Motor neuron (in vitro differentiated cells): ENCODE measurements at regions not wholly inside any gene's neighbourhood (a gene's known extent, or its start where the extent isn't known, plus 50 kb on each side); places are given as distances from the start of the nearest gene placed in this dataset.
"Not testable (repeated sequence)": the region's sequence is repeated elsewhere in the genome, so short reads cannot be mapped to it uniquely, and the experiment has no call there.

Experiments used
- ATAC-seq, 8 experiments: fragments of 200-7000 bp; cut with Tn5 transposase; replicated peaks in 6 of 8; 2 replicates each; pipeline ENCODE4 v1.8.0; 2021; ENCODE audit warnings: mild to moderate bottlenecking in 8 of 8, moderate library complexity in 8 of 8
- H3K27ac ChIP-seq, 2 donors: fragments of 250-450 bp; sonication (Bioruptor Pico); 2 replicates each; pipeline ENCODE4 v1.9.0; 2021; ENCODE audit warnings: antibody characterized with exemption in 2 of 2, mild to moderate bottlenecking in 2 of 2, moderate library complexity in 1 of 2
- H3K4me1 ChIP-seq, 2 donors: fragments of 250-450 bp; sonication (Bioruptor Pico); replicated peaks in 1 of 2; 2 replicates each; pipeline ENCODE4 v1.6.1; 2021; ENCODE audit warnings: antibody characterized with exemption in 2 of 2, mild to moderate bottlenecking in 2 of 2, moderate library complexity in 1 of 2
- H3K4me3 ChIP-seq, 5 donors: fragments of 250-450 bp; sonication (Bioruptor Pico); 2 replicates each; pipeline ENCODE4 v1.9.0; 2021; ENCODE audit warnings: antibody characterized with exemption in 5 of 5, mild to moderate bottlenecking in 5 of 5, moderate library complexity in 4 of 5
- WGBS, 10 experiments: fragments of 450-650 bp; shearing (Covaris generic); methylation state at CpG; one replicate each; pipeline ENCODE4 v1.0.0; 2022; 5-methylcytosine and 5-hydroxymethylcytosine counted together
- in situ Hi-C, 9 experiments: fragments of 400-800 bp; cut with MboI; loops; one replicate each; pipeline ENCODE4 v1.15.0; 2021; ENCODE audit warnings: low sequenced_read_pairs in 9 of 9, low pct_unique_long_range_greater_than_20kb in 2 of 9; ENCODE audit not compliant: unreplicated experiment in 9 of 9

GRCh38 chr16:9338510-9338909 lies 247.1 kb downstream of the HAPSTR1 start:
- WGBS, 10 experiments, result 0 to 100% (median 85%) methylated on average over 1 to 3 of the region's 4 CpGs; no CpG with 5 or more reads in 2 of the 10 experiments
- in situ Hi-C loops, result no loop called here
- Histone ChIP-seq H3K4me1 (peaks cover 16 to 35% of the 10 kb centered on the region in 2 donors), H3K27ac (no peak overlapping the region), H3K4me3 (no peak overlapping the region)
- no peak for ATAC-seq

- Histone ChIP-seq H3K27ac (peak overlapping the region; percentile 55 to 62), H3K4me1 (peaks cover 16 to 35% of the 10 kb centered on the region in 2 donors), H3K4me3 (no peak overlapping the region)
- 0 to 67% (median 40%) methylated on average over 1 to 14 of the region's 15 CpGs; no CpG with 5 or more reads in 1 of the 10 experiments for WGBS, 10 experiments
- ATAC-seq, result peak in 5 of 8 experiments; percentile 53 to 82 (median 72)
- in situ Hi-C loops, result no loop called here
Observed at GRCh38 chr16:9340526-9341256, 249.2 kb downstream of the HAPSTR1 start.

DNA sequence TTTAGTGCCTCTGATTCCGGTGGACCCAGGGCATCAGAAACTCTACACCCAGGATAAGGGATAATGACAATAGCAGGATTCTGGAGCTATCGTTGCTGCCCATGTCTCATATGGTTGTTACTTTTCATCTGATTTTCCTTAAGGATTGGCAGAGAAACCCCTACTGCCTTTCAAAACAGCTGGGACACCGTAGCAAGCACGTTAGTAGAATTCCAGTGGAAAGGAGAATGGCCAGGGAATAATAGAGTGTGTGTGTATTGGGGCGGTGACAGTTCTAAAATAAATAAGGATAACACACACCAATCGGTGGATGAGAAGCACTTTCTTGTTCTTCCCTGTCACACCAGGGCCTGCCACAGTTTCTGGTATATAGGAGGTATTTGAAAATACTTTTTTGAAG lies 251.8 kb downstream of the HAPSTR1 start:
- in situ Hi-C loops, result no loop called here
- no peak overlapping the region for H3K4me3 ChIP-seq
- H3K27ac ChIP-seq, result no peak overlapping the region
- 0 to 100% (median 67%) methylated on average over 1 to 6 of the region's 6 CpGs for WGBS, 10 experiments
- peaks cover 8 to 22% of the 10 kb centered on the region in 2 donors for H3K4me1 ChIP-seq
- peak in 1 of 8 experiments; percentile 20 for ATAC-seq

GRCh38 chr16:9344508-9344907 lies 253.1 kb downstream of the HAPSTR1 start:
- 5 to 100% (median 57%) methylated on average over 1 to 4 of the region's 4 CpGs for WGBS, 10 experiments
- in situ Hi-C loops, result no loop called here
- ATAC-seq, result no peak
- Histone ChIP-seq H3K4me1 (peaks cover 8 to 19% of the 10 kb centered on the region in 2 donors), H3K4me3 (no peak overlapping the region), H3K27ac (no peak overlapping the region)

DNA sequence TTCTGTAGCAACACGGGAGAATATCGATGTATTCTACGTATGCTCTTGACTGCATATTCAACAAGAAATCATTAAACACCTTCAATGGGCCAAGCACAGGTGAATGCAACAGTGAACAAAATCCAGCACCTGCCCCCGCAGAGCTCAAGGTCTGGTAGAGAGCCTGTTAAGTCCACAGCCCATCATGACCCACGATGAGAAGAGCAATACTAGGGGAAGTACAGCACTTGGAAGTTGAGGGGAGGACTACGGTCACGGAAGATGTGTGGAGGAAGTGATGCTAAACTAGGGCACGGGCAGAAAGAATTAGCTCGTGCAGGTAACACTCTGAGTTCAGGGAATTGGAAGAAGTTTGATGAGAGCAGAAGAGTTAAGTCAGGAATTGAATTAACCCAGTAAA lies 253.6 kb downstream of the HAPSTR1 start:
- no peak for ATAC-seq
- Histone ChIP-seq H3K4me3 (no peak overlapping the region), H3K4me1 (peaks cover 6 to 14% of the 10 kb centered on the region in 2 donors), H3K27ac (no peak overlapping the region)
- 0 to 100% (median 87%) methylated on average over 1 to 5 of the region's 9 CpGs; no CpG with 5 or more reads in 1 of the 10 experiments for WGBS, 10 experiments
- in situ Hi-C loops, result no loop called here

- in situ Hi-C loops, result no loop called here
- Histone ChIP-seq H3K4me1 (peaks cover 0 to 6% of the 10 kb centered on the region in 2 donors), H3K27ac (no peak overlapping the region), H3K4me3 (no peak overlapping the region)
- 0 to 100% (median 44%) methylated on average over 1 of the region's 1 CpG; no CpG with 5 or more reads in 6 of the 10 experiments for WGBS, 10 experiments
- no peak for ATAC-seq
Observed at GRCh38 chr16:9345880-9346279, 254.4 kb downstream of the HAPSTR1 start.

DNA sequence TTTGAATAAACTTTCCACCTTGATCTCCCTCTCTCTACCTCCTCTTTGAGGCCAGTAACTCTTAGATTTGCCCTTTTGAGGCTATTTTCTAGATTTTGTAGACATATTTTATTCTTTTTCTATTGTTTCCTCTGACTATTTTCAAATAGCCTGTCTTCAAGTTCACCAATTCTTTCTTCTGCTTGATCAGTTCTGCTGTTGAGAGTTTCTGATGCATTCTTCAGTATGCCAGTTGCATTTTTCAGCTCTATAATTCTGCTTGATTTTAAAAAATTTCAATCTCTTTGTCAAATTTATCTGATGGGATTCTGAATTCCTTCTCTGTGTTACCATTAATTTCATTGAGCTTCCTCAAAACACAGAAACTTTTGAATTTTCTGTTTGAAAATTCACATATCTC lies 257.5 kb downstream of the HAPSTR1 start:
- Histone ChIP-seq H3K27ac (no peak overlapping the region), H3K4me1 (no peaks in the 10 kb centered on the region), H3K4me3 (no peak overlapping the region)
- ATAC-seq, result no peak
- in situ Hi-C loops, result no loop called here

GRCh38 chr16:9349373-9349960 lies 258.0 kb downstream of the HAPSTR1 start:
- in situ Hi-C loops, H3K27ac ChIP-seq: not testable (repeated sequence)
- 20 to 100% (median 87%) methylated on average over 1 to 8 of the region's 8 CpGs; no CpG with 5 or more reads in 1 of the 10 experiments for WGBS, 10 experiments

GRCh38 chr16:9350119-9350799 lies 258.8 kb downstream of the HAPSTR1 start:
- ATAC-seq, H3K4me1 ChIP-seq, in situ Hi-C loops, H3K27ac ChIP-seq, H3K4me3 ChIP-seq: not testable (repeated sequence)
- 39 to 82% (median 60%) methylated on average over 1 to 3 of the region's 39 CpGs; no CpG with 5 or more reads in 6 of the 10 experiments for WGBS, 10 experiments

More at GRCh38 chr16:9349373-9349960, 258.0 kb downstream of the HAPSTR1 start:
- not testable (repeated sequence) for ATAC-seq, H3K4me1 ChIP-seq, H3K4me3 ChIP-seq

GRCh38 chr16:9351440-9351839 lies 260.0 kb downstream of the HAPSTR1 start:
- Histone ChIP-seq H3K4me1 (no peaks in the 10 kb centered on the region), H3K27ac (no peak overlapping the region), H3K4me3 (no peak overlapping the region)
- ATAC-seq, result no peak
- 13 to 100% (median 76%) methylated on average over 1 to 4 of the region's 6 CpGs; no CpG with 5 or more reads in 5 of the 10 experiments for WGBS, 10 experiments
- in situ Hi-C loops, result no loop called here

GRCh38 chr16:9351841-9352434 lies 260.5 kb downstream of the HAPSTR1 start:
- H3K27ac ChIP-seq, result no peak overlapping the region
- H3K4me3 ChIP-seq, result no peak overlapping the region
- in situ Hi-C loops, result no loop called here
- ATAC-seq, result no peak
- no peaks in the 10 kb centered on the region for H3K4me1 ChIP-seq
- WGBS, 10 experiments, result 50 to 80% methylated on average over 1 of the region's 1 CpG; no CpG with 5 or more reads in 8 of the 10 experiments

DNA sequence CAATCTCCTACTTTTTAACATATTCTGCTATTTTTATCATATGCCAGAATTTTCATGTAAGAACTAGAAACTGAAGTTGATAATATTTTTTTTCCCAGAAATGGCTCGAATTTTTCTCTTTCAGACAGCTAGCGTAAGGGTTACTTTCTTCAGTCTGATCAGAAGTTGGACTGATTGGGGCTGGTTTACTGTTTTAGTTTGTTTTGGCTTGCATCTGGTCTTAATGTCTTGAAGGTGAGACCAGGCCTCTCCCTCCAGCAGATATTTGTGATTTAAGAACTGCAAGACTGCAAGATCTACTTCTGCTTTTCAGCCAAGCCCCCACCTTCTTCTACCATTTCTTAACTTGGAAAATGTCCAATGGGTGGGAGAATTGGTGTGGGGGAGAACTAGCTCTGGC lies 266.4 kb downstream of the HAPSTR1 start:
- no peak for ATAC-seq
- no peaks in the 10 kb centered on the region for H3K4me1 ChIP-seq
- H3K27ac ChIP-seq, result no peak overlapping the region
- in situ Hi-C loops, result no loop called here
- 25 to 93% (median 69%) methylated on average over 2 of the region's 2 CpGs; no CpG with 5 or more reads in 1 of the 10 experiments for WGBS, 10 experiments
- no peak overlapping the region for H3K4me3 ChIP-seq

GRCh38 chr16:9360075-9360474 lies 268.6 kb downstream of the HAPSTR1 start:
- Histone ChIP-seq H3K4me1 (peaks cover 1% of the 10 kb centered on the region in 2 donors), H3K4me3 (no peak overlapping the region), H3K27ac (no peak overlapping the region)
- ATAC-seq, result no peak
- in situ Hi-C loops, result no loop called here
- WGBS, 10 experiments, result 0 to 100% (median 87%) methylated on average over 1 to 6 of the region's 7 CpGs; no CpG with 5 or more reads in 3 of the 10 experiments
